Activated CD4-positive, CD25-positive, alpha-beta regulatory T cell treated with anti-CD3 and anti-CD28 coated beads, Interleukin-2, amount 50 U/mL, for 72 hours (primary cell): ENCODE measurements at regions not wholly inside any gene's neighbourhood (a gene's known extent, or its start where the extent isn't known, plus 50 kb on each side); places are given as distances from the start of the nearest gene placed in this dataset.
"Not testable (repeated sequence)": the region's sequence is repeated elsewhere in the genome, so short reads cannot be mapped to it uniquely, and the experiment has no call there.

ENCODE experiments used
- DNase-seq: peaks from one replicate; pipeline ENCODE4 v3.0.0; 2021

DNA sequence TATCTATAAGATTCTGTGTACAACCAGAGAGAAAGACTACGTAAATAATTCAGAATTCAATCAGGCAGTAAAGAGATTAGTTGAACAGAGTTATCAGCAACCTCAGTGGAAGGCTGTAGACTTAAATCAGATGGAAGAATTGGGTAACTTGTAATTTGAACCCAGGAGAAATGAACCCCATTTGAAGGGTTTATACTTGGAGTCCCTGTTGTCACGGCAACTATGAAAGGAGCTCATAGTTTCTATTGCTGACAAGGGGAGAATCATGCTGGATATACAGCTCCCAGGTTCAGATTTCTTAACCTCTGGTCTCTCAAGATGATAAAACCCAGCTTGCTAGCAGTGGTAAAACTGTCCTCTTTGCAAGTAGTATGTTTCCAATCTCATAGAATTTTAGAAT lies 54.4 kb upstream of the BMP4 start:
- DNase-seq = no peak

DNA sequence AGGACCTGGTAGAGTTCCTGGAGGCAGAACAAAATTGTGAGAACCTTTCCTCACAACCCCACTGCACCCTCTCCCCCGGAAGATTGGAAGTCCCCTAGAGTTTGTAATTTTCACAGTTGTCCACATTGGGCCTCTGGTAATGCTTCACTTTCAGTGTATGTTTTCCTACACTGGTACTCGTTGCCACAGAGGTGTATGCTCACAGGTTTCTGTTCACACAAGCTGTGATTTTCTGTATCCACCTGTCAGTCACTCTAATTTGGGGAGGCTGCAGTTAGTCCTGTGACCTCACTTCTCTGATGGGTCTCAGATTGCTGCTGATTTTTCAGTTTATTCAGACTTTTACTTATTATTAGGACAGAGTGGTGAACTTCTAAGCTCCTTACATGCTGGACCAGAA lies 66.4 kb upstream of the BMP4 start:
- DNase-seq = no peak

DNA sequence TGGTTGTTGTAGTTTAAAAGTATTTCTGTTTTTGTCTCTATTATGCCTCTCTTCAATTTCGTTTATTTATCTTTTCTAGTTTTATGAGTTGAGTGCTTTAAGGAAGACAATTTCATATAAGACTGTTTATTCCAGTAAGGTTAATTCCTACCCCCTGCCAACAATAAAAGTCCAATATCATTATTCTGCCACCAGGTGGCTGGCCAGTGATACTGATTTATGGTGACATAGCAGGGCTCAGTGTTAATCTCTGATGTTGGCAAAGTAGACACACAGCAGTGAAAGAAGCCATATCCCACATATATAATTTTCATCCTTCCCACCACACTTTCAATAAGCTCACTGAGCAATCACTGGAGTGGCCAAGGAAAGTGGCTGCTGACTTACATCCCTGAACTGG lies 69.0 kb upstream of the BMP4 start:
- no peak for DNase-seq

DNA sequence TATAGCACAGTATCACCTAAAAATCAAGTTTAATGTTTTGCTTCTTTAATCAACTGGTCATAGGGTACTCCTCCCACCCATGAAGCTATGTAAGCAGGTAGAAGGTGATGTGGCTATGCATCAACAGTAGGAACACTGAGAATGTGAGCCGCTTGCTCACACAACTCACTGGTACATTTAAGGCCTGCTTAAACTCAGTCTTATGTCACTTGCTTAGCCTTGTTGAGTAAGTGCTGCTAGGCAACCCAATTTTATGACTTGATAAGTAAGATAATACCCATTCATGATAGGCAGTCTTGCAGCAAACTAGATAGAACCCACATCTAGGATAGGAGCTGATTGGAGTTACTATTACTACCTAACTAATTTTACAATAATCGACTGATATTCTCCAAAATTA lies 70.0 kb upstream of the BMP4 start:
- DNase-seq = no peak

DNA sequence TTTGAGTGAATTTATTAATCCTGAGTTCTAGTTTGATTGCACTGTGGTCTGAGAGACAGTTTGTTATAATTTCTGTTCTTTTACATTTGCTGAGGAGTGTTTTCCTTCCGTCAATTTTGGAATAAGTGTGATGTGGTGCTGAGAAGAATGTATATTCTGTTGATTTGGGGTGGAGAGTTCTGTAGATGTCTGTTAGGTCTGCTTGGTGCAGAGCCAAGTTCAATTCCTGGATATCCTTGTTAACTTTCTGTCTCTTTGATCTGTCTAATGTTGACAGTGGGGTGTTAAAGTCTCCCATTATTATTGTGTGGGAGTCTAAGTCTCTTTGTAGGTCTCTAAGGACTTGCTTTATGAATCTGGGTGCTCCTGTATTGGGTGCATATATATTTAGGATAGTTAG lies 74.4 kb upstream of the BMP4 start:
- not testable (repeated sequence) for DNase-seq

DNA sequence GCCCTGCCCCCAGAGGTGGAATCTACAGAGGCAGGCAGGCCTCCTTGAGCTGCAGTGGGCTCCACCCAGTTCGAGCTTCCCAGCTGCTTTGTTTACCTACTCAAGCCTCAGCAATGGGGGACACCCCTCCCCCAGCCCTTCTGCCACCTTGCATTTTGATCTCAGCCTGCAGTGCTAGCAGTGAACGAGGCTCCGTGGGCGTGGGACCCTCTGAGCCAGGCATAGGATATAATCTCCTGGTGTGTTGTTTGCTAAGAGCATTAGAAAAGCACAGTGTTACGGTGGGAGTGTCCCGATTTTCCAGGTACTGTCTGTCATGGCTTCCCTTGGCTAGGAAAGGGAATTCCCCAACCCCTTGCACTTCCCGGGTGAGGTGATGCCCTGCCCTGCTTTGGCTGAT lies 76.7 kb upstream of the BMP4 start:
- not testable (repeated sequence) for DNase-seq

DNA sequence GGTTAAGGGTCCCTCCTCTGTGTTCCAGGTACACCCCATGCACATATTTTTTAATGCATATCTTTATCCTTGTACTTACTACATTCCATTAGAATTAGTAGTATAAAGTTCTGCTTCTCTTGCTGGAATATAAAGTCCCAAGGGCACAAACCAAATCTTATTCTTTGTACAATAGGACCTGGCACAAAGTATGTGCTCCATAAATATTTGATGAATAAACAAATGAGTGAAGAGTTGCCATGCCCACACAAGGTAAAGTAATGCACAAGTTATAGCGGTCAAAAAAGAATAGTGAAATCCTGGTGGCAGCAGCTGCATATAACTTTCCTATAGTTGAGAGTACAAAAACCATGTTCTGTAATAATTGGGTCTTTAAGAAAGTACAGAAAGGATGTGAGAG lies 82.1 kb upstream of the BMP4 start:
- no peak for DNase-seq

DNA sequence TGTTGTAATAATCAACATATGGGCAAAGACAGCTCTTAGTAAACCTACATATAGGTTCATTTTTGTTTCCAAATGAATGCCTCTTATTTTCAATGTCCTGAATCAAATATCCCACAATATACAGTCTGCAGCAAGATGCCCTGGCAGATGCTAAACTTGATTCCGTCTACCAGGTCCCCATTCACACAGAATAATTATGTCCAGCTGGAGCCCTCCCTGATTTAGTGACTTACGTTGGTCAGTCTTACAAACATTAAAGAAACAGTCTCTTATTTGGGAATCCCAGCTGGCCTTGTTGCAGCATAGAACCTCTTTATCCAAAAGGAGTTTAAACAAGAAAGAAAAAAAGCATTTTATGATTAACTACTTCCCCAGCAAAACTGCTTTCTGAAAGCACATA lies 82.7 kb upstream of the BMP4 start:
- DNase-seq = no peak

DNA sequence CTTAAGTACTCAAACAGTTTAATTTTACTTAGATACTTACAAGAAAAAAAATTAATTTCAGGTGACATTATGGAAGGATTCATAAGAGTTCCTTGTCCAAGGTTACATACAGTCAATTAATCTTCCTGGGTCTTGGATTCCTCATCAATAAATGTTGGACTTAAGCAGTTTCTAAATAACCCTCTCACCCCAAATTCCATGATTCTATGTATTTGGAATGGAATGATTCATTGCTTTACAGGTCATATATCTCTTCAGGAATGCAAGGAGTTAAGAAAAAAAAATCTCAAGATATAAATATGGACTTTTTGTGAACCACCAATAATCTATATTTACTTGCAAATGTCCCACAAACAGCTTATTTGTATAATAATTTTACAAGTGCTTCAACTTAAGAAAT lies 84.2 kb upstream of the BMP4 start:
- DNase-seq = no peak

DNA sequence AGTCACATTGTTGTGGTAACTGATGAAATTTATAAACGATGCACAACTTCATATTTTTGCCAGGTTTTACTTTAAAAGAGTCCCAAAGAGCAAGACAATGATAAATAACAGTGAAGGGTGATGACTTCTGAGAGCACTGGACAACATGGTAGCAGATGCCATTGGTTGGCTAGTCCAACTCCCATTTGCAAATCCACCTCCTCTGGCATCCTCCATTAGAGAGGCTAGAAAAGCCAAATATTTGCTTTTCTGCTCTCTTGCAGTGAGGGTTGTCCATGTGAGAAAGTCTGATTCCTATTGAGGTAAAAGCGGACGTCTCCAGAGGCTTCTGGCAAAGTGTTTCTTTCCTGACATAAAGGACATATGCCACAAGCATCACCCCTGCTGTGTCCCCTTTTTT lies 89.6 kb upstream of the BMP4 start:
- no peak for DNase-seq

DNA sequence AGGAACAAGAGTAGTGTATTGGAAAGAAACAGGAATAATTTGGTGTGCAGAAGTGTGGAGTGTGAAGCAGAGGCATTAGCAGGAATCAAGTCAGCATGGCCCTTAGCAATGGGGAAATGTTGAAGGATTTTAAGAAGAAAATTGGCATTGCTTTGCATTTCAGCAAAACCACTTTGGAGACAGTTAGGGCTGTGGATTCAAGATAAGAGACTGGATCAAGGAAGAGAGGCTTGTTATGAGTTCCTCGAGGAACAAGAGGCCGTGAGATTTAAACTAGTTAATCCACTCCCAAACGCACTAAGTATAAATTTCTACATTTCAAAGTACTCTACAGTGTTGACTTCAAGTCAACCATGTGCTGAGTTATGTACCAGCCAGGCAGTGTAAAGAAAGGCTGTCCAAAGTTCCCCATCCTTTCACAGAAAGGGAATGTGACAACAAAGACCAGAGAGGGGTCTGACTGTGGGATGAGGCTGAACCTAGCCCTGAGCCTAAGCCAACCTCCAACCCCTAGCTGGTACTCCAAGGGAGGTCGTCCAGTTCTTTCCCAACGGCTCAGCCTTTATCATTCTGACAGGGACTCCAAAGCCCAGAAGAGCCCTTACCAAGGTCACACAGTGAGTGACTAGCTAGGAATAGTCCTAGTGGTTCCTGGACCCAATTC lies 91.2 kb upstream of the BMP4 start:
- no peak for DNase-seq

DNA sequence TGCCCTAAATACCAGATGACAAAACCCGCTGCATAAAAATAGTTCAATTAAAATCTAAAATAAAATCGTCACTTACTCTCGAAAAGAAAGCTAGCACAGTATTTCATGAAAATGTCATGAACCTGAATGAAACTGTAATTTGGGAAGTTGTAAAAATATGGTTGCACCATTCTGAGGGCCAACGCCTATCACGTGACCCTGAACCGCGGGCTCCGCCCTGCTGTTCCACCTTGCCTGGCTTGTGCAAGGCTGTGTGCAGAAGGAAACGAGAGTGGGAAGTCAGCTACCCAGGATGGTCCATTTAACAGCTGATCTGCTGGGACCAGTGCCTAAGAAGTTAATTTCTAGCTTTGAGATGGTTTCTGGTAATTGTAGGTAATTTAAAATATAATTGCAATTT lies 91.7 kb upstream of the BMP4 start:
- no peak for DNase-seq

DNA sequence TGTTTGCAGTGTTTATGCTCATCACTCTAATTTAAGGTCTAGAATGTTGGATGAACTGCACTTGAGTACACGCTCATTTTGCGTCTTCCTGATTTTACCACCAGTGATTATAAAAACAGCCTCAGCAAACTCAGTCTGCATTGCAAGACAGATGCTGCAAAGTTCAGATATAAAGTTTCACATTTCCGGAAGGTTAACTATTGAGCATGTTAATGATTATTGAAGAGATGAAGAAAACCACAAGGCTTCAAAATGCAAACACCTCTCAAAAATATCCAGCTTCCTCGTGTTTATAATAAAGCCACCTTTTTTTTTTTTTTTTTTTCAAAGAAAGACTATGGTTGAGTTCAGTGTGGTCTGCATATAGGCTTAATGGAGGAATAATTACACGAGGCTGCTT lies 92.1 kb upstream of the BMP4 start:
- no peak for DNase-seq

DNA sequence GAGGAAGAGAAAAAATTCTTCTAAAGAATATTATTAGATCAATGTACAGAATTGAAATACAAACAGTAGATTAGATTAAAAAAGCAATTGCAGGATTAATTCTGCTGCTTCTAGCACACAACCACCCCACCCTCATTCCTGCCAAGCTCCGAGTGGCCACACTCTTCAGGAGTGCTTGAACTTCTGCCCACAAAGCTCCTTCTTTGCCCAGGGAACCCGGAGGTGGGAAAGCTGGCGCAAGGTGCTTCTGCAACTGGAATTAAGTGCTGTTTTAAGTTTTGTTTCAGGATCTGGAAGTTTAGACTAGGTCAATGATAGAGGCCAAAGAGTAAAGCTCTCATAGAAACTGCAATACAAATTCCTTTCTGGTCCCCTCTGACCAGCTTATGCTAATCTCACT lies 94.1 kb upstream of the BMP4 start:
- no peak for DNase-seq

DNA sequence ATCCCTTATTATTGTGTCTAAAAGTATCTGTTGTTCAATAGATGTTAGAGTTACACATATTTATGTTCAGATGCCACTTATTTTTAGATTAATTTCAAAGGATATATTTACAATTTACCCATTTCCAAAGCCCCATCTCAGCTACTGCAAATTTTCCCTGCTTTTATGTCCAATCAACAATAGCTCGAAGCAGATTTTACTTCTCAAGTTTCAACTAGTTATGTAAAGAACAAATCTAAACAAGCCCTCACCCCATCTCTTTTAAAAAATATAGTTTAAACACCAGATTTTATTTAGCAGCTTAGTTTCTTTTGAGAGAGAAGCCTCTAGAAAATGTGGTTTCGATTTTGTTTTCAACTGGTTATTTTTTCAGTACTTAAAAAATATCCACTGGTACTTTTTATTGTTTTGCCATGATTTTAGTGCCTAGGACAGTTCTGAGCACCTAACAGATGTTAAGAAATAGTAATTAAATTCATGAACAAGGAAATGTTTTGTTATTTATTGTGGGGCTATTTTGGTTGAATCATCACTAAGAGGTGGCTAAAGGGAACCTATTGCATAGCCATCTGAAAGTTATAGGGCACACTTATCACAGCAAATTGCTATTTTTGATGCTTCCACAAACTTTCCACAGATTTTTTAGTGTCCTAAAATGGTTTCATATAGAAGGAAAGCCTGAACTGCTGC lies 96.2 kb upstream of the BMP4 start:
- no peak for DNase-seq

DNA sequence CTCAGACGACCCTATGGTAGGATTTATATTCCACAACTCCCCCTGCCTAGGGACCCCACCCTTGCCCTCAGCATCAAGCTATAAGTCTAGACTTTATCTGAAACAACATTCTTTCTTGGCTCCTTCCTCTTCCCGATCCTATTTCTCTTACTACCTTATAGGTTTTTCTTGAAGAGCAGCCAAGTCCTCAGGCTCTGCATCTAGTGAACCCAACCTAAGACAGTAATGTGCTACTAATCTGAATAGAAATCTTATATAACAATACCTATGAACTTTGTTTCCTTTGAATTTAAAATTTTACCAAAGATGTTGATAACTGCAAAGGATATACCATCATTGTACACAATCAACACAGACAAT lies 96.7 kb upstream of the BMP4 start:
- DNase-seq = no peak

DNA sequence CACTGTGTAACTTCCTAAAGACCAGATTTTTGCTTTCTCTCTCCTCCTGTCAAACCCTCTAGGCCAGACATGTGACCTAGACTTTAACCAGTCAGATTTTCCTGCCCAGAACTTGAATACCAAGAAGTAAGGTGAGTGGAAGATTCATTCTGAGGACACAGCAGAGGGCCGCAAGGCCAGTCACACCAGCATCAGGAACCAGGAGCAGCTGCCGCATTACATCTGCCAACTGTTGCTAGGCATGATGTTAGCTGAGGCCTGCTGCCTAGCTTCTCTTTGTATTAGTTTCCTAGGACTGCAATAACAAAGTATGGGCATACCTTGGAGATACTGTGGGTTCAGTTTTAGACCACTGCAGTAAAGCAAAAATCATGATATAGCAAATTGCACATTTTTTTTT lies 101.9 kb upstream of the BMP4 start:
- DNase-seq = no peak

DNA sequence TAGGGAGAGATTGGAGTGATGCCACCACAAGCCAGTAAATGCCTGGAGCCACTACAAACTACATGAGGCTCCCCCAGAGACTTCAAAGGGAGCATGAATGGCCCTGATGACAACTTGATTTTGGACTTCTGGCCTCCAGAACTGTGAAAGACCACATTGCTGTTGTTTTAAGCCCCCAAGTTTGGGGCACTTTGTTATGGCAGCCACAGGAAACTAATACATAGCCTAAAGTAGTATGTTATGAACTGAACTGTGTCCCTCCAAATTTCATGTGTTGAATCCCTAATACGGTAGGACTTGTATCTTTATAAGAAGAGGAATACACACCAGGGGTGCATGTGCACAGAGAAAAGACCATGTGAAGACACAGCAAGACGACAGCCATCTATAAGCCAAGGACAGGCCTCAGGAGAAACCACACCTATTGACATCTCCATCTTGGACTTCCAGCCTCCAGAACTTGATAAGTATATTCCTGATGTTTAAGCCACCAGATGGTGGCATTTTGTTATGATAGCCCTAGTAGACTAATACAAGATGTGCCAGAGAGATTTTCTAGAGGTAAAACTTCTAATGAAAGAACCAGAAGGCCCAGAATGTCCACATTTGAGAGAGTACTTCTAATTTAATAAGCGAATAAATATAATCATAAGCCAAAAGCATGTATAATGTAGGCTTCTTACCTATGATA lies 127.1 kb upstream of the BMP4 start:
- DNase-seq = no peak

DNA sequence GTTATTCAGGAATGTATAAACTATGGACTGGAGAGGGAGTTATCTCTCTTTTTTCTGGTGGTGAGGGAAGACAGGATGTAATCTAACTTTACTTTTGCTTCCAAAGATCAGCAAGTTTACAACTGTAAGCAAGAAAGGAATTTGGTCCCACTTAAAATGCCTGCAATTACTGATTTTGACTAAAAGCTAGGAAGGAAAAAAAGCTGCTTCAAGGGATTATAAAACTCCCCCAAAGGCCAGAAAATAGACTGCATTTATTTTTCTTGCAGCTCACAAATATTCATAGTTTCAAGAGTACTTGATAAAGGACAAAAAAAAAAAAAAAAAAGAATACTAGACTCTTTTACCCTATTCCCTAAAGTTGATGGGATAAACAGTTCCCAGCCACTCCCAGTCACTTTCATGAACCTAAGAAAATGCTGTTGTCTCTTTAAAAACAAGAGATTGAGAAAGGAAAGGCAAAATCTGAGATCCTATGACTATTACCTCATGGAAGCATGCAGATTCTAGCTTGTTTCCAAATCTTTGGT lies 128.7 kb upstream of the BMP4 start:
- DNase-seq = no peak

DNA sequence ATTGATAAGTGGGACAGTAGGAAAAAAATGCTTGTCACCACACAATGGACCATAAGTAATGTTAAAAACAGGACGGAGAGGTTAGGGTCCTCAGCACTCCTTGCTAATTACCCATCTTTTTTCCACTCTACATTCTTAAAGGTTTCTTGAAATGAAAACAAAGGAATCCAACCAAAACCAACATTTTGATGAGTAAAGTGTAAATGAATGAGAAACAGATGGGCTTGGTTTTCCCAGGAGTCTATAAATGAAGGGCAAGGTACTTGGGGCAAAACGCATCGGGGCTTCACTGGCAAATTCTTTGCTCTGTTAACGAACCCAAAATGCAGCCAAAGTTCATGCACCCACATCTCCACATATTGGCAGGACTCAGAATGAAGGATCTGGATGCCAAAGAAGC lies 129.2 kb upstream of the BMP4 start:
- no peak for DNase-seq

DNA sequence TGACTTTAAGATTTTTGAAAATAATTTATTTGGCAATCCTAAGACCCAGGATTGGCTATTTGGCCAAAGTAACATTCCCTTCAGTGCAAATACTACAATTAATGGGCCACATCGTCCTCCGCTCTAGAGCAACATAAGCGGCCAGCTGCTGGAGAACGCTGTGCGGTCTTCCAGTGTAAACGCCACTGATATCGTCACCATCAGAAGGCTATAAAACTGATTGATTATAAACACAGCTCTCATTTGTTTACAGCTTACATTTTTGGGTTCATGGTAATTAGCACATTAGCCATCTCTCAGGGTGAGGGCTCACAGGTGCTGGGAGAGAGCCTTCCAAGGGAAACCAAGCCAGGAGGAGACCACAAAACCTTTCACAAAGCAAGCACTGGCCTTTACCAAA lies 130.1 kb upstream of the BMP4 start:
- DNase-seq = no peak

DNA sequence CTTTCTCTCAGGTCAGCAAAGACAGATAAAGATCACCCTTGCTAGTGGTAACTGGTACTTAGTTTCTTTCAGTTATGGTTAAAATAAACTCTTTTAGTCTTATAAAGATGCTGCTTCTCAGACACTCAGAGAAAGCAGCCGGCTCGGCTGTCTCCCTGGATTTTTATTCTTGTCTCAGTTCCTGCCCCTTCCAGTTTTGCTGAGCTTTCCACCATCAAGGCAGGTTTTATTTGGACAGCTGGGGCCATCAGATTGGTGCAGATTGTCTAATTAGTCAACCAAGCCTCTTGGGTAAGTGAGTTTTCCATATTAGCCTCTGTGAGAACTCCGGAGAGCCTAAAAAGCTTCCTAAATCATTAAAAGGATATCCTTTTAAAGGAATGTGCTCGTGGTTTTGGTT lies 130.8 kb upstream of the BMP4 start:
- no peak for DNase-seq

DNA sequence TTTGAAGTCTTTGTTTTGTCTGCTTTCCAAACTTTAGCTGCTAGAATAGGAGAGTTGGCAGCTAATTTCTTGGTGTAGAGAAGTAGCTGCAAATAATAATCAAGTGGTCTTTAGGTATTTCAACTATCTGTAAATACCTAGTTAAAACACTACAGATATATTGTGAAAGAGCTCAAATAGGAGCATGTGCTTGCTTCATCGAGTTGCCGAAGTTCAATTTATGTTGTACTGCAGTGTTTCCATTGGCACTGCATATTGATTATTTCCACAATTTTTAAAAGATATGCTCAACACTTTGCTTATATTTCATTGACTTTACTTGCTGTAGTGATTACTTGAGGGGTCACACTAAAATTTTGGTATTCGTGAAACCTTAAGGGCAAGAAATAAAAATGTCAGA lies 131.6 kb upstream of the BMP4 start:
- DNase-seq = no peak

DNA sequence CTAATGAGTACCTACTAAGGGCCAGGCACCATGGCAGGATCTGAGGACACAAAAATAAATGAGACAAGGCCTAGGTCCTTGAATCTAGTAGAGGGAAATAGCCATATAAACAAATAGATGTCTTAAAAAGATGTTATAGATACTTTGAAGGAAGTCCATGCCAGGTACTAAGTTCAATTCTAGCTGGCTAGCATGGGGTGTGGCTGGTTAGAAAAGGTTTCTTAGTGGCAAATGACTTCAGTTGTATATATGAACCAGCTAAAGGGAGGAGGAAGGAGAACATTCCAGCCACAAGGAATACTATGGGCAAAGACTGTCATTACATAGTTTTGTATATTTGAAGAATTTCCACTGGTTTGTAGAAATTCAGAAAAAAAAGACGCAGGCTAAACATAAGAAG lies 133.6 kb upstream of the BMP4 start:
- no peak for DNase-seq

DNA sequence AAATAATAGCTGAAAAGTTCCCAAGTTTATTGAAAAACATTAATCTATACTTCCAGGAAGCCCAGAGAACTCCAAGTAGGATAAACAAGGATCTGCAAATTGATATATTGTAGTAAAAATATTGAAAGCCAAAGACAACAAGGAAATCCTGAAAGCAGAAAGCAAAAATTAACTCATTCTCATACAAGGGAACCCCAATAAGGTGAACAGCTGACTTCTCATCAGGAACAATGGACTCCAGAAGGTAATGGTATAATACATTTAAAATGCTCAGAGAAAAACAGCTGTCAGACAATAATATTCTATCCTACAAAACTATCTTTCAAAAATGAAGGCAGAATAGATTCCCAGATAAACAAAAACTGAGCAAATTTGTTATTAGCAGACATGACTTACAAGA lies 138.1 kb upstream of the BMP4 start:
- no peak for DNase-seq
